Kidney (tissue), 13 donors: ENCODE measurements at regions not wholly inside any gene's neighbourhood (a gene's known extent, or its start where the extent isn't known, plus 50 kb on each side); places are given as distances from the start of the nearest gene placed in this dataset.

Experiments
- DNase-seq, 5 donors: peaks; one replicate each; pipeline ENCODE4 v3.0.0-alpha.2; 2013 to 2020
- FAIRE-seq: peaks from 2 replicates; lab custom pipeline; 2012; peaks lifted over from hg19 to GRCh38; lab: Jason Lieb, UNC
- H3K27ac ChIP-seq, 2 donors: one replicate each; pipeline ENCODE4 v1.7.0; 2013; ENCODE audit warnings: low read depth in 2 of 2, low read length in 2 of 2, inconsistent platforms in 1 of 2
- H3K27me3 ChIP-seq: one replicate; pipeline ENCODE4 v1.7.1; 2013; ENCODE audit warnings: low read length, inconsistent platforms; ENCODE audit not compliant: control insufficient read depth, insufficient read depth
- H3K36me3 ChIP-seq, 3 donors: one replicate each; pipeline versions ENCODE4 v1.7.0 to v1.7.1; 2013; ENCODE audit warnings: low read length in 3 of 3, control low read depth in 1 of 3, inconsistent platforms in 1 of 3; ENCODE audit not compliant: insufficient read depth in 3 of 3, control insufficient read depth in 2 of 3
- H3K4me1 ChIP-seq, 3 donors: one replicate each; pipeline versions ENCODE4 v1.7.0 to v1.7.1; 2013; ENCODE audit warnings: low read length in 3 of 3, inconsistent platforms in 1 of 3, low read depth in 1 of 3; ENCODE audit not compliant: control insufficient read depth in 2 of 3, insufficient read depth in 2 of 3
- H3K4me3 ChIP-seq, 3 donors: one replicate each; pipeline versions ENCODE4 v1.7.0 to v1.8.1; 2013; ENCODE audit warnings: low read length in 3 of 3, control low read depth in 1 of 3, inconsistent platforms in 1 of 3
- H3K9ac ChIP-seq, 3 donors: one replicate each; pipeline versions ENCODE4 v1.7.0 to v1.7.1; 2013; ENCODE audit warnings: low read length in 3 of 3, control low read depth in 1 of 3, inconsistent platforms in 1 of 3
- H3K9me3 ChIP-seq, 3 donors: one replicate each; pipeline versions ENCODE4 v1.7.0 to v1.7.1; 2013; ENCODE audit warnings: low read length in 3 of 3, control low read depth in 1 of 3, inconsistent platforms in 1 of 3; ENCODE audit not compliant: control insufficient read depth in 2 of 3, insufficient read depth in 1 of 3
- CTCF ChIP-seq: IDR thresholded peaks from 3 replicates; pipeline ENCODE4 v1.5.1; 2012; ENCODE audit warnings: mild to moderate bottlenecking, moderate library complexity, borderline replicate concordance; ENCODE audit not compliant: insufficient read depth; ENCODE audit errors: extremely low read depth
- intact Hi-C: fragments of 100-400 bp; cut with DNase I; formaldehyde crosslinking; loops from one replicate; pipeline ENCODE4 v1.11.1; 2022
- donor health status: control.
- donor health status: control.
- donor health status: control.
- donor health status: control.
- donor health status: control.
- donor health status: DM: yes; HTN: yes; CAD: no.
- donor health status: Normal renal cell carcinoma (clear cell type).

- H3K9ac ChIP-seq = no peak overlapping the region
- no peaks in the 10 kb centered on the region for H3K27me3 ChIP-seq
- no peak for TF ChIP-seq CTCF
- no peak overlapping the region for H3K27ac ChIP-seq
- FAIRE-seq (no peak), DNase-seq (no peak)
- no peaks in the 10 kb centered on the region for H3K9me3 ChIP-seq
- no peaks in the 10 kb centered on the region for H3K4me1 ChIP-seq
- no peaks in the 10 kb centered on the region for H3K36me3 ChIP-seq
- intact Hi-C loops = no loop called here
- no peak overlapping the region for H3K4me3 ChIP-seq
Observed at GRCh38 chr3:31346542-31346979, 186.2 kb upstream of the STT3B start.

- Histone ChIP-seq H3K9me3 (no peaks in the 10 kb centered on the region), H3K4me1 (no peaks in the 10 kb centered on the region), H3K27ac (no peak overlapping the region), H3K36me3 (no peaks in the 10 kb centered on the region), H3K9ac (no peak overlapping the region), H3K4me3 (no peak overlapping the region), H3K27me3 (no peaks in the 10 kb centered on the region)
- DNase-seq = no peak
- TF ChIP-seq CTCF = no peak
- no peak for FAIRE-seq
- intact Hi-C loops = no loop called here
Observed at GRCh38 chr3:31349001-31349748, 183.6 kb upstream of the STT3B start.

GRCh38 chr3:31350307-31350706 lies 182.4 kb upstream of the STT3B start:
- no peak for FAIRE-seq
- TF ChIP-seq CTCF = no peak
- intact Hi-C loops = no loop called here
- Histone ChIP-seq H3K9me3 (no peaks in the 10 kb centered on the region), H3K27me3 (no peaks in the 10 kb centered on the region), H3K4me3 (no peak overlapping the region), H3K4me1 (no peaks in the 10 kb centered on the region), H3K9ac (no peak overlapping the region), H3K27ac (no peak overlapping the region), H3K36me3 (no peaks in the 10 kb centered on the region)
- DNase-seq = no peak
